OCI-LY7 (cell line): ENCODE measurements at regions not wholly inside any gene's neighbourhood (a gene's known extent, or its start where the extent isn't known, plus 50 kb on each side); places are given as distances from the start of the nearest gene placed in this dataset.

Experiments
- BruUV-seq: library from RNA; stranded (reverse); fragments of 400-500 nt; replicated peaks from 2 replicates; lab custom pipeline; 2021; lab: Mats Ljungman, UMichigan
- CTCF ChIA-PET: fragments of 300-600 bp; sonication (Branson Sonifier 250); formaldehyde crosslinking; loops from one replicate; lab custom pipeline; 2022; ENCODE audit warnings: antibody characterized with exemption; ENCODE audit not compliant: unreplicated experiment; lab: Charles Lee
- POLR2A ChIA-PET: fragments of 300-600 bp; sonication (Branson Sonifier 250); formaldehyde crosslinking; loops from one replicate; lab custom pipeline; 2022; ENCODE audit warnings: antibody characterized with exemption; lab: Charles Lee
- DNase-seq: peaks from one replicate; pipeline ENCODE4 v3.0.0-alpha.2; 2015; ENCODE audit warnings: low spot score
- H2AFZ ChIP-seq: fragments of 200-600 bp; sonication (generic), shearing (Covaris generic); 2 replicates; pipeline ENCODE4 v1.6.1; 2014; ENCODE audit warnings: mild to moderate bottlenecking, antibody characterized with exemption, low read length, moderate library complexity
- H3K27ac ChIP-seq: fragments of 200-600 bp; sonication (generic); 2 replicates; pipeline ENCODE4 v1.5.1; 2014; ENCODE audit warnings: mixed run types, low read depth, mild to moderate bottlenecking, moderate library complexity, low read length, inconsistent platforms; ENCODE audit not compliant: poor library complexity, severe bottlenecking
- H3K36me3 ChIP-seq: fragments of 200-600 bp; sonication (generic); 2 replicates; pipeline ENCODE4 v1.6.1; 2014; ENCODE audit warnings: mild to moderate bottlenecking, antibody characterized with exemption, low read length, moderate library complexity, mixed read lengths; ENCODE audit not compliant: insufficient read depth
- H3K4me1 ChIP-seq: fragments of 200-600 bp; sonication (generic); 2 replicates; pipeline ENCODE4 v1.5.1; 2014; ENCODE audit warnings: mild to moderate bottlenecking, low read length; ENCODE audit not compliant: insufficient read depth, poor library complexity, severe bottlenecking
- H3K4me2 ChIP-seq: fragments of 200-600 bp; sonication (generic); 2 replicates; pipeline ENCODE4 v1.6.1; 2014; ENCODE audit warnings: mild to moderate bottlenecking, low read length
- H3K4me3 ChIP-seq: fragments of 200-600 bp; sonication (generic); 2 replicates; pipeline ENCODE4 v1.5.1; 2014; ENCODE audit warnings: mild to moderate bottlenecking, low read depth, low read length; ENCODE audit not compliant: poor library complexity, severe bottlenecking
- H3K79me2 ChIP-seq: fragments of 200-600 bp; sonication (generic); 2 replicates; pipeline ENCODE4 v1.6.1; 2016; ENCODE audit warnings: low read depth, mild to moderate bottlenecking, low read length, moderate library complexity, mixed read lengths; ENCODE audit not compliant: insufficient read depth
- H3K9me2 ChIP-seq: fragments of 200-600 bp; sonication (generic); 2 replicates; pipeline ENCODE4 v1.6.1; 2016; ENCODE audit warnings: mild to moderate bottlenecking, low read length, mixed read lengths; ENCODE audit not compliant: insufficient read depth
- H3K9me3 ChIP-seq: fragments of 200-600 bp; sonication (generic); 2 replicates; pipeline ENCODE4 v1.6.1; 2014; ENCODE audit warnings: mild to moderate bottlenecking, mixed run types, low read length, mixed read lengths
- H4K20me1 ChIP-seq: fragments of 200-600 bp; sonication (generic); 2 replicates; pipeline ENCODE4 v1.6.1; 2014; ENCODE audit warnings: mild to moderate bottlenecking, antibody characterized with exemption, low read length, moderate library complexity, mixed read lengths; ENCODE audit not compliant: insufficient read depth
- CTCF ChIP-seq: fragments of 200-600 bp; sonication (generic); conservative IDR thresholded peaks from 2 replicates; pipeline ENCODE4 v1.5.1; 2014; ENCODE audit warnings: mild to moderate bottlenecking, antibody characterized with exemption, low read length, moderate library complexity, mixed read lengths
- EZH2phosphoT487 ChIP-seq: fragments of 200-600 bp; sonication (generic); IDR thresholded peaks from 2 replicates; pipeline ENCODE4 v1.6.1; 2018; ENCODE audit warnings: low read depth, borderline replicate concordance, mild to moderate bottlenecking, mixed run types, antibody characterized with exemption, low read length, moderate library complexity, mixed read lengths
- intact Hi-C: fragments of 100-400 bp; cut with micrococcal nuclease; formaldehyde crosslinking; loops from one replicate; pipeline ENCODE4 v1.10.0; 2022; ENCODE audit not compliant: unreplicated experiment

- H3K27ac ChIP-seq, result no peak overlapping the region
- no peak overlapping the region for H2AFZ ChIP-seq
- POLR2A ChIA-PET, result no interaction called here
- H3K36me3 ChIP-seq, result no peaks in the 10 kb centered on the region
- CTCF ChIA-PET, result no interaction called here
- H3K4me3 ChIP-seq, result no peak overlapping the region
- H3K4me2 ChIP-seq, result no peak overlapping the region
- TF ChIP-seq CTCF, result no peak
- no peaks in the 10 kb centered on the region for H3K9me3 ChIP-seq
- H4K20me1 ChIP-seq, result no peaks in the 10 kb centered on the region
- no peaks in the 10 kb centered on the region for H3K9me2 ChIP-seq
- no peaks in the 10 kb centered on the region for H3K4me1 ChIP-seq
- BruUV-seq, result no TSS peak
- intact Hi-C loops, result no loop called here
- H3K79me2 ChIP-seq, result no peaks in the 10 kb centered on the region
- DNase-seq, result no peak
These were observed 605.9 kb upstream of the DIPK2B start for GRCh38 chrX:45806410-45807121.

- no peak overlapping the region for H2AFZ ChIP-seq
- no peaks in the 10 kb centered on the region for H3K9me2 ChIP-seq
- no peak for DNase-seq
- no peak overlapping the region for H3K4me3 ChIP-seq
- ChIA-PET CTCF (no interaction called here), POLR2A (no interaction called here)
- no peaks in the 10 kb centered on the region for H3K36me3 ChIP-seq
- no peak overlapping the region for H3K4me2 ChIP-seq
- no peaks in the 10 kb centered on the region for H3K79me2 ChIP-seq
- TF ChIP-seq CTCF (no peak), EZH2phosphoT487 (no peak)
- H3K9me3 ChIP-seq, result no peaks in the 10 kb centered on the region
- no peaks in the 10 kb centered on the region for H4K20me1 ChIP-seq
- no TSS peak for BruUV-seq
- intact Hi-C loops, result no loop called here
- H3K27ac ChIP-seq, result no peak overlapping the region
- no peaks in the 10 kb centered on the region for H3K4me1 ChIP-seq
These were observed 603.6 kb upstream of the DIPK2B start for GRCh38 chrX:45804276-45804675.

GRCh38 chrX:45803383-45803921, 602.8 kb upstream of the DIPK2B start:
- Histone ChIP-seq H3K4me2 (no peak overlapping the region), H2AFZ (no peak overlapping the region), H3K27ac (no peak overlapping the region), H3K4me1 (no peaks in the 10 kb centered on the region), H4K20me1 (no peaks in the 10 kb centered on the region), H3K79me2 (no peaks in the 10 kb centered on the region), H3K36me3 (no peaks in the 10 kb centered on the region), H3K9me2 (no peaks in the 10 kb centered on the region), H3K9me3 (no peaks in the 10 kb centered on the region), H3K4me3 (no peak overlapping the region)
- POLR2A ChIA-PET, result no interaction called here
- intact Hi-C loops, result no loop called here
- BruUV-seq, result no TSS peak
- CTCF ChIA-PET, result no interaction called here
- TF ChIP-seq CTCF (no peak), EZH2phosphoT487 (no peak)
- DNase-seq, result no peak
